ENCODE measurements at regions not wholly inside any gene's neighbourhood (a gene's known extent, or its start where the extent isn't known, plus 50 kb on each side); places are given as distances from the start of the nearest gene placed in this dataset.
A peak's percentile ranks its signal among the peaks of the same experiment; 100 is the strongest.

GRCh38 chr15:62598217-62598616 is 433.1 kb upstream of the C2CD4B start:
- Mint-ChIP-seq H3K9me3 (peaks cover 2% of the 10 kb centered on the region), H3K36me3 (ENCODE audit: low read depth) (peaks cover 11% of the 10 kb centered on the region), H3K27ac (no peak overlapping the region), H3K4me1 (peaks cover 15% of the 10 kb centered on the region), H3K27me3 (ENCODE audit: insufficient read depth) (no peaks in the 10 kb centered on the region), H3K4me3 (no peak overlapping the region)
- no peak overlapping the region for H3K4me3 ChIP-seq (ENCODE audit: low read length)
- no peak overlapping the region for H3K27ac ChIP-seq (ENCODE audit: low read depth, low read length)
- no peak for TF ChIP-seq CTCF (conservative IDR thresholded peaks at IDR 0.05)
- no peak overlapping the region for H3K9ac ChIP-seq (ENCODE audit: extremely low read depth, low read length, poor library complexity, severe bottlenecking)
- H3K9me3 ChIP-seq (ENCODE audit: control insufficient read depth, low read length) = no peaks in the 10 kb centered on the region
- DNase-seq = no peak
- WGBS, 2 experiments (ENCODE audit: insufficient coverage in 1 of 2, insufficient read length in 1 of 2) = 91 to 97% methylated on average over 3 to 9 of the region's 9 CpGs
- H3K27me3 ChIP-seq (ENCODE audit: control insufficient read depth, insufficient read depth, low read length, poor library complexity, severe bottlenecking) = no peaks in the 10 kb centered on the region
- no peaks in the 10 kb centered on the region for H3K4me1 ChIP-seq (ENCODE audit: control insufficient read depth, insufficient read depth, low read length)
- no peaks in the 10 kb centered on the region for H3K36me3 ChIP-seq (ENCODE audit: control insufficient read depth, insufficient read depth, low read length)

GRCh38 chr15:62599791-62600777 is 435.0 kb upstream of the C2CD4B start:
- Histone ChIP-seq H3K9ac (ENCODE audit: extremely low read depth, low read length, poor library complexity, severe bottlenecking) (no peak overlapping the region), H3K27ac (ENCODE audit: low read depth, low read length) (no peak overlapping the region), H3K4me1 (ENCODE audit: control insufficient read depth, insufficient read depth, low read length) (no peaks in the 10 kb centered on the region), H3K4me3 (ENCODE audit: low read length) (no peak overlapping the region), H3K9me3 (ENCODE audit: control insufficient read depth, low read length) (no peaks in the 10 kb centered on the region), H3K27me3 (ENCODE audit: control insufficient read depth, insufficient read depth, low read length, poor library complexity, severe bottlenecking) (no peaks in the 10 kb centered on the region), H3K36me3 (ENCODE audit: control insufficient read depth, insufficient read depth, low read length) (no peaks in the 10 kb centered on the region)
- Mint-ChIP-seq H3K4me1 (peaks cover 15% of the 10 kb centered on the region), H3K27me3 (ENCODE audit: insufficient read depth) (no peaks in the 10 kb centered on the region), H3K4me3 (no peak overlapping the region), H3K36me3 (ENCODE audit: low read depth) (peaks cover 4% of the 10 kb centered on the region), H3K27ac (peak overlapping the region; percentile 12), H3K9me3 (peaks cover 2% of the 10 kb centered on the region)
- DNase-seq = no peak
- TF ChIP-seq CTCF (conservative IDR thresholded peaks at IDR 0.05) = no peak
- WGBS, 2 experiments (ENCODE audit: insufficient coverage in 1 of 2, insufficient read length in 1 of 2) = 81% methylated on average over 11 to 13 of the region's 13 CpGs

- Histone ChIP-seq H3K9me3 (ENCODE audit: control insufficient read depth, low read length) (no peaks in the 10 kb centered on the region), H3K27me3 (ENCODE audit: control insufficient read depth, insufficient read depth, low read length, poor library complexity, severe bottlenecking) (no peaks in the 10 kb centered on the region), H3K36me3 (ENCODE audit: control insufficient read depth, insufficient read depth, low read length) (no peaks in the 10 kb centered on the region), H3K4me3 (ENCODE audit: low read length) (no peak overlapping the region), H3K27ac (ENCODE audit: low read depth, low read length) (no peak overlapping the region), H3K4me1 (ENCODE audit: control insufficient read depth, insufficient read depth, low read length) (no peaks in the 10 kb centered on the region), H3K9ac (ENCODE audit: extremely low read depth, low read length, poor library complexity, severe bottlenecking) (no peak overlapping the region)
- Mint-ChIP-seq H3K27ac (no peak overlapping the region), H3K36me3 (ENCODE audit: low read depth) (no peaks in the 10 kb centered on the region), H3K4me3 (no peak overlapping the region), H3K4me1 (peaks cover 15% of the 10 kb centered on the region), H3K9me3 (no peaks in the 10 kb centered on the region), H3K27me3 (ENCODE audit: insufficient read depth) (no peaks in the 10 kb centered on the region)
- WGBS, 2 experiments (ENCODE audit: insufficient coverage in 1 of 2, insufficient read length in 1 of 2) = 94 to 97% methylated on average over 8 to 9 of the region's 9 CpGs
- DNase-seq = no peak
- TF ChIP-seq CTCF (conservative IDR thresholded peaks at IDR 0.05) = no peak
Observed at GRCh38 chr15:62601777-62602545, 436.9 kb upstream of the C2CD4B start.

All from endodermal cell (in vitro differentiated cells).